ENCODE measurements at regions not wholly inside any gene's neighbourhood (a gene's known extent, or its start where the extent isn't known, plus 50 kb on each side); places are given as distances from the start of the nearest gene placed in this dataset.

GRCh38 chr4:30269850-30270249 is 450.3 kb upstream of the PCDH7 start:
- ATAC-seq (ENCODE audit: low read depth) (no peak), DNase-seq (ENCODE audit: low spot score) (no peak)
- no peak overlapping the region for H3K27ac ChIP-seq (ENCODE audit: poor library complexity, severe bottlenecking)
- H3K4me3 ChIP-seq (ENCODE audit: severe bottlenecking) = no peak overlapping the region
- H3K36me3 ChIP-seq (ENCODE audit: low read depth) = no peaks in the 10 kb centered on the region
- no peaks in the 10 kb centered on the region for H3K27me3 ChIP-seq (ENCODE audit: insufficient read depth, poor library complexity, severe bottlenecking)
- peaks cover 14% of the 10 kb centered on the region for H3K4me1 ChIP-seq (ENCODE audit: insufficient read depth, poor library complexity, severe bottlenecking)
- TF ChIP-seq CTCF (IDR thresholded peaks at IDR 0.05; ENCODE audit: poor library complexity, severe bottlenecking) = peak; percentile 62
- H3K9me3 ChIP-seq (ENCODE audit: severe bottlenecking) = peaks cover 2% of the 10 kb centered on the region

GRCh38 chr4:30281986-30282385 is 438.2 kb upstream of the PCDH7 start:
- no peak for TF ChIP-seq CTCF (IDR thresholded peaks at IDR 0.05; ENCODE audit: poor library complexity, severe bottlenecking)
- Histone ChIP-seq H3K4me1 (ENCODE audit: insufficient read depth, poor library complexity, severe bottlenecking) (no peaks in the 10 kb centered on the region), H3K4me3 (ENCODE audit: severe bottlenecking) (no peak overlapping the region), H3K27me3 (ENCODE audit: insufficient read depth, poor library complexity, severe bottlenecking) (no peaks in the 10 kb centered on the region), H3K36me3 (ENCODE audit: low read depth) (no peaks in the 10 kb centered on the region), H3K27ac (ENCODE audit: poor library complexity, severe bottlenecking) (no peak overlapping the region), H3K9me3 (ENCODE audit: severe bottlenecking) (no peaks in the 10 kb centered on the region)
- DNase-seq (ENCODE audit: low spot score) = no peak
- ATAC-seq (ENCODE audit: low read depth) = no peak

GRCh38 chr4:30283336-30283735 is 436.8 kb upstream of the PCDH7 start:
- no peak for ATAC-seq (ENCODE audit: low read depth)
- no peak for DNase-seq (ENCODE audit: low spot score)
- H3K4me3 ChIP-seq (ENCODE audit: severe bottlenecking) = no peak overlapping the region
- H3K4me1 ChIP-seq (ENCODE audit: insufficient read depth, poor library complexity, severe bottlenecking) = no peaks in the 10 kb centered on the region
- H3K9me3 ChIP-seq (ENCODE audit: severe bottlenecking) = no peaks in the 10 kb centered on the region
- H3K27ac ChIP-seq (ENCODE audit: poor library complexity, severe bottlenecking) = no peak overlapping the region
- no peak for TF ChIP-seq CTCF (IDR thresholded peaks at IDR 0.05; ENCODE audit: poor library complexity, severe bottlenecking)
- no peaks in the 10 kb centered on the region for H3K27me3 ChIP-seq (ENCODE audit: insufficient read depth, poor library complexity, severe bottlenecking)
- no peaks in the 10 kb centered on the region for H3K36me3 ChIP-seq (ENCODE audit: low read depth)

- ATAC-seq (ENCODE audit: low read depth) = no peak
- no peak for TF ChIP-seq CTCF (IDR thresholded peaks at IDR 0.05; ENCODE audit: poor library complexity, severe bottlenecking)
- no peaks in the 10 kb centered on the region for H3K27me3 ChIP-seq (ENCODE audit: insufficient read depth, poor library complexity, severe bottlenecking)
- no peaks in the 10 kb centered on the region for H3K4me1 ChIP-seq (ENCODE audit: insufficient read depth, poor library complexity, severe bottlenecking)
- no peak for DNase-seq (ENCODE audit: low spot score)
- H3K36me3 ChIP-seq (ENCODE audit: low read depth) = no peaks in the 10 kb centered on the region
- H3K27ac ChIP-seq (ENCODE audit: poor library complexity, severe bottlenecking) = no peak overlapping the region
- no peaks in the 10 kb centered on the region for H3K9me3 ChIP-seq (ENCODE audit: severe bottlenecking)
- H3K4me3 ChIP-seq (ENCODE audit: severe bottlenecking) = no peak overlapping the region
Measured at GRCh38 chr4:30294295-30294694, 425.9 kb upstream of the PCDH7 start.

GRCh38 chr4:30295652-30296051 is 424.5 kb upstream of the PCDH7 start:
- Histone ChIP-seq H3K36me3 (ENCODE audit: low read depth) (no peaks in the 10 kb centered on the region), H3K4me1 (ENCODE audit: insufficient read depth, poor library complexity, severe bottlenecking) (no peaks in the 10 kb centered on the region), H3K9me3 (ENCODE audit: severe bottlenecking) (no peaks in the 10 kb centered on the region), H3K27ac (ENCODE audit: poor library complexity, severe bottlenecking) (no peak overlapping the region), H3K27me3 (ENCODE audit: insufficient read depth, poor library complexity, severe bottlenecking) (no peaks in the 10 kb centered on the region), H3K4me3 (ENCODE audit: severe bottlenecking) (no peak overlapping the region)
- DNase-seq (ENCODE audit: low spot score) = no peak
- ATAC-seq (ENCODE audit: low read depth) = no peak
- no peak for TF ChIP-seq CTCF (IDR thresholded peaks at IDR 0.05; ENCODE audit: poor library complexity, severe bottlenecking)

All from RWPE2 (cell line).